ENCODE measurements at regions not wholly inside any gene's neighbourhood (a gene's known extent, or its start where the extent isn't known, plus 50 kb on each side); places are given as distances from the start of the nearest gene placed in this dataset.

GRCh38 chr3:67876261-67876660 is 221.8 kb upstream of the SUCLG2 start:
- Histone ChIP-seq H3K27me3 (replicated peaks; ENCODE audit: control insufficient read depth, insufficient read depth, low read length) (no peaks in the 10 kb centered on the region), H3K4me3 (ENCODE audit: low read depth, low read length) (no peak overlapping the region), H3K36me3 (ENCODE audit: control insufficient read depth, insufficient read depth, low read length) (no peaks in the 10 kb centered on the region), H3K4me1 (no peaks in the 10 kb centered on the region), H3K9me3 (no peaks in the 10 kb centered on the region)
- Mint-ChIP-seq H3K4me1 (ENCODE audit: low read depth, unreplicated experiment) (peaks cover 5% of the 10 kb centered on the region), H3K27ac (ENCODE audit: unreplicated experiment) (no peak overlapping the region), H3K9me3 (ENCODE audit: unreplicated experiment) (no peaks in the 10 kb centered on the region), H3K27me3 (ENCODE audit: insufficient read depth, unreplicated experiment) (peaks cover 12% of the 10 kb centered on the region), H3K36me3 (ENCODE audit: insufficient read depth, unreplicated experiment) (no peaks in the 10 kb centered on the region), H3K4me3 (ENCODE audit: unreplicated experiment) (no peak overlapping the region)
- CTCF ChIA-PET, result no interaction called here
- DNase-seq, result no peak
- BruUV-seq (replicated peaks), result no TSS peak
- POLR2A ChIA-PET, result no interaction called here
- intact Hi-C loops (cut with micrococcal nuclease; ENCODE audit: unreplicated experiment), result no loop called here
- TF ChIP-seq CTCF (IDR thresholded peaks at IDR 0.05; ENCODE audit: insufficient read depth in 1 of 2, low read depth in 1 of 2, low read length in 1 of 2, severe bottlenecking in 1 of 2, unreplicated experiment in 1 of 2), result no peak

- POLR2A ChIA-PET, result no interaction called here
- CTCF ChIA-PET, result no interaction called here
- no peaks in the 10 kb centered on the region for H3K27me3 ChIP-seq (replicated peaks; ENCODE audit: control insufficient read depth, insufficient read depth, low read length)
- no peak for TF ChIP-seq CTCF (IDR thresholded peaks at IDR 0.05; ENCODE audit: insufficient read depth in 1 of 2, low read depth in 1 of 2, low read length in 1 of 2, severe bottlenecking in 1 of 2, unreplicated experiment in 1 of 2)
- H3K4me1 ChIP-seq, result no peaks in the 10 kb centered on the region
- H3K36me3 ChIP-seq (ENCODE audit: control insufficient read depth, insufficient read depth, low read length), result no peaks in the 10 kb centered on the region
- intact Hi-C loops (cut with micrococcal nuclease; ENCODE audit: unreplicated experiment), result no loop called here
- Mint-ChIP-seq H3K36me3 (ENCODE audit: insufficient read depth, unreplicated experiment) (no peaks in the 10 kb centered on the region), H3K4me3 (ENCODE audit: unreplicated experiment) (no peak overlapping the region), H3K27ac (ENCODE audit: unreplicated experiment) (no peak overlapping the region), H3K27me3 (ENCODE audit: insufficient read depth, unreplicated experiment) (peaks cover 12% of the 10 kb centered on the region), H3K9me3 (ENCODE audit: unreplicated experiment) (no peaks in the 10 kb centered on the region), H3K4me1 (ENCODE audit: low read depth, unreplicated experiment) (peaks cover 5% of the 10 kb centered on the region)
- no TSS peak for BruUV-seq (replicated peaks)
- no peak for DNase-seq
- no peaks in the 10 kb centered on the region for H3K9me3 ChIP-seq
- no peak overlapping the region for H3K4me3 ChIP-seq (ENCODE audit: low read depth, low read length)
These were observed 221.4 kb upstream of the SUCLG2 start for GRCh38 chr3:67875858-67876257.

- Histone ChIP-seq H3K4me3 (ENCODE audit: low read depth, low read length) (no peak overlapping the region), H3K9me3 (no peaks in the 10 kb centered on the region), H3K27me3 (replicated peaks; ENCODE audit: control insufficient read depth, insufficient read depth, low read length) (no peaks in the 10 kb centered on the region), H3K4me1 (no peaks in the 10 kb centered on the region), H3K36me3 (ENCODE audit: control insufficient read depth, insufficient read depth, low read length) (no peaks in the 10 kb centered on the region)
- CTCF ChIA-PET, result no interaction called here
- H3K27ac Mint-ChIP-seq (ENCODE audit: unreplicated experiment), result no peak overlapping the region
- BruUV-seq (replicated peaks), result no TSS peak
- peaks cover 9% of the 10 kb centered on the region for H3K27me3 Mint-ChIP-seq (ENCODE audit: insufficient read depth, unreplicated experiment)
- peaks cover 5% of the 10 kb centered on the region for H3K4me1 Mint-ChIP-seq (ENCODE audit: low read depth, unreplicated experiment)
- no peak for DNase-seq
- TF ChIP-seq CTCF (IDR thresholded peaks at IDR 0.05; ENCODE audit: insufficient read depth in 1 of 2, low read depth in 1 of 2, low read length in 1 of 2, severe bottlenecking in 1 of 2, unreplicated experiment in 1 of 2), result no peak
- no peaks in the 10 kb centered on the region for H3K9me3 Mint-ChIP-seq (ENCODE audit: unreplicated experiment)
- intact Hi-C loops (cut with micrococcal nuclease; ENCODE audit: unreplicated experiment), result no loop called here
- POLR2A ChIA-PET, result no interaction called here
- H3K4me3 Mint-ChIP-seq (ENCODE audit: unreplicated experiment), result no peak overlapping the region
- H3K36me3 Mint-ChIP-seq (ENCODE audit: insufficient read depth, unreplicated experiment), result no peaks in the 10 kb centered on the region
These were observed 220.9 kb upstream of the SUCLG2 start for GRCh38 chr3:67875338-67875737.
